HG02798 (cell line): ENCODE measurements at regions not wholly inside any gene's neighbourhood (a gene's known extent, or its start where the extent isn't known, plus 50 kb on each side); places are given as distances from the start of the nearest gene placed in this dataset.
"Not testable (repeated sequence)": the region's sequence is repeated elsewhere in the genome, so short reads cannot be mapped to it uniquely, and the experiment has no call there.

Experiments
- ATAC-seq: cut with Tn5 transposase; IDR thresholded peaks from one replicate; pipeline ENCODE4 v1.9.1; 2021; ENCODE audit warnings: mild to moderate bottlenecking; ENCODE audit not compliant: unreplicated experiment, poor library complexity

- ATAC-seq: peak; percentile 82
Observed at GRCh38 chr13:52565324-52565723, 76.9 kb upstream of the HNRNPA1L2 start.

GRCh38 chr13:52569904-52570602 is 72.2 kb upstream of the HNRNPA1L2 start:
- ATAC-seq: peak; percentile 90

GRCh38 chr13:52571163-52571562 is 71.1 kb upstream of the HNRNPA1L2 start:
- not testable (repeated sequence) for ATAC-seq

- ATAC-seq: peak; percentile 79
Observed at GRCh38 chr13:52582962-52583361, 59.3 kb upstream of the HNRNPA1L2 start.
